ENCODE measurements at regions not wholly inside any gene's neighbourhood (a gene's known extent, or its start where the extent isn't known, plus 50 kb on each side); places are given as distances from the start of the nearest gene placed in this dataset.

DNA sequence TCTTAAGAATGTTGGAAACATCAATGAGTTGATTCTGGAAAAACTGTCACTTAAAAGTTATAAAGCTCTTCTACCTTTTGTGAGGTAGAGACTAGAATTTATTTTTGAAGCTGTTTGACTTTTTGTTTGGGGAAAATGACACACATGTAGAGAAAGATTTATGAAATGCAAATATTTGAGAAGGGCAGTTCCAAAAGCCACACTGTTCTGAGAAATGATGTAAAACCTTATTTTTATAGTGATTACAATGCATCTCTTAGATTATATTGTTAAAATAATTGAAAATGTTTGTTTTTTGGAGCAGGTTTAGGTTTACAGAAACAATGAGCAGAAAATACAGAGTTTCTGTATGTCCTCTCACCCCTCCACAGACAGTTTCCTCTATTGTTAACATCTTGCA lies 116.1 kb upstream of the CMC1 start (continued):
- TF ChIP-seq EGR1 (IDR thresholded peaks at IDR 0.05; ENCODE audit: low read depth in 2 of 2), result no peak
- no peak for TF ChIP-seq HNF4G (IDR thresholded peaks at IDR 0.05)
- no peak for TF ChIP-seq FOXA1 (IDR thresholded peaks at IDR 0.05)
- no peak for TF ChIP-seq YY1 (IDR thresholded peaks at IDR 0.05)
- TF ChIP-seq, protein P1, sequence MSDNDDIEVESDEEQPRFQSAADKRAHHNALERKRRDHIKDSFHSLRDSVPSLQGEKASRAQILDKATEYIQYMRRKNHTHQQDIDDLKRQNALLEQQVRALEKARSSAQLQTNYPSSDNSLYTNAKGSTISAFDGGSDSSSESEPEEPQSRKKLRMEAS (IDR thresholded peaks at IDR 0.05), result no peak
- TF ChIP-seq, protein P2, sequence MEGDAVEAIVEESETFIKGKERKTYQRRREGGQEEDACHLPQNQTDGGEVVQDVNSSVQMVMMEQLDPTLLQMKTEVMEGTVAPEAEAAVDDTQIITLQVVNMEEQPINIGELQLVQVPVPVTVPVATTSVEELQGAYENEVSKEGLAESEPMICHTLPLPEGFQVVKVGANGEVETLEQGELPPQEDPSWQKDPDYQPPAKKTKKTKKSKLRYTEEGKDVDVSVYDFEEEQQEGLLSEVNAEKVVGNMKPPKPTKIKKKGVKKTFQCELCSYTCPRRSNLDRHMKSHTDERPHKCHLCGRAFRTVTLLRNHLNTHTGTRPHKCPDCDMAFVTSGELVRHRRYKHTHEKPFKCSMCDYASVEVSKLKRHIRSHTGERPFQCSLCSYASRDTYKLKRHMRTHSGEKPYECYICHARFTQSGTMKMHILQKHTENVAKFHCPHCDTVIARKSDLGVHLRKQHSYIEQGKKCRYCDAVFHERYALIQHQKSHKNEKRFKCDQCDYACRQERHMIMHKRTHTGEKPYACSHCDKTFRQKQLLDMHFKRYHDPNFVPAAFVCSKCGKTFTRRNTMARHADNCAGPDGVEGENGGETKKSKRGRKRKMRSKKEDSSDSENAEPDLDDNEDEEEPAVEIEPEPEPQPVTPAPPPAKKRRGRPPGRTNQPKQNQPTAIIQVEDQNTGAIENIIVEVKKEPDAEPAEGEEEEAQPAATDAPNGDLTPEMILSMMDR (IDR thresholded peaks at IDR 0.05; ENCODE audit: low read depth, low read length, missing input control), result no peak

DNA sequence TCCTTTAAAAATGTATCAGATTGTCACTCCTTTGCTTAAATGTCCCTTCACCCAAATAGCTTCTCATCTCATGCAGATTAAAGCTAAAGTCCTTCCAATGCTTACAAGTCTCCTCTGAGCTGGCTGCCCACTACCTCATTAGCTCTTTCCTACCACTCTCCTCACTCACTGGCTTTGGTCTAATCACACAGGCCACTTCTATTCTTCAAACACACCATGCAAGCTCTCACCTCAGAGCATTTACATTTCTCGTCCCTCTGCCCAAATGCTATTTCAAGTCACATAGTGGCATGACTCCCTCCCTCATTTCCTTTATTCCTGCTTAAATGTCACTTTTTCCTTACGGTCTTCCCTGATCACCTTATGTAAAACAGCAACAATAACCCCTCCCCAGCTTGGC lies 110.6 kb upstream of the CMC1 start:
- Histone ChIP-seq H3K27ac (ENCODE audit: low read depth in 1 of 2, low read length in 2 of 2) (no peak overlapping the region), H3K27me3 (ENCODE audit: control insufficient read depth in 4 of 4, insufficient read depth in 4 of 4, low read length in 3 of 4) (no peaks in the 10 kb centered on the region), H3K36me3 (ENCODE audit: control insufficient read depth in 4 of 4, insufficient read depth in 3 of 4, low read depth in 1 of 4, low read length in 3 of 4) (no peaks in the 10 kb centered on the region), H3K4me1 (ENCODE audit: control insufficient read depth in 4 of 4, insufficient read depth in 4 of 4, low read length in 3 of 4) (no peaks in the 10 kb centered on the region), H3K9me3 (ENCODE audit: control insufficient read depth in 4 of 4, low read length in 3 of 4) (no peaks in the 10 kb centered on the region), H3K9ac (ENCODE audit: low read depth in 1 of 2, low read length in 2 of 2) (no peak overlapping the region), H3K4me3 (ENCODE audit: low read depth in 1 of 3, low read length in 3 of 3) (no peak overlapping the region)
- WGBS, result 82% methylated on average over 2 of the region's 2 CpGs
- TF ChIP-seq RXRA (IDR thresholded peaks at IDR 0.05), result no peak
- no peak for TF ChIP-seq FOXA1 (IDR thresholded peaks at IDR 0.05)
- DNase-seq (ENCODE audit: low spot score), result no peak

DNA sequence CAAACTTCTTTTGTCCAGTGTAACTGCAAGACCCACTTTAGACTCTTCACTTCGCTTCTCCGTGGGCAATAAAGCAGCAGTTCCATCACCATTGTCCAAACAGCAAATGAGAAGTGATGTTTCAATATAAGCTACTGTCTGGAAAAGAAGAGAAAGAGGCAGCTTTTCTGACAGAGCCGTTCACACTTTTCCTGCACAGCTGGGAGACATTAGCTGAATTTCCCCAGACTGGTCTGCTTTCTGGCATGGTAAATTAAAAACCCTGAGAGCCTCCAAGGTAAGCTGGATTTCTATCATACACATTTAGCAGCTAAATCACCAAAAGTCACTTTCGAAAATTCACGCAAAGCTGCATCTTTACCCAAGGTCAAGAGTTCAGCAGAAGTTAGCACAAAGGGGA lies 108.5 kb upstream of the CMC1 start:
- Histone ChIP-seq H3K4me1 (ENCODE audit: control insufficient read depth in 4 of 4, insufficient read depth in 4 of 4, low read length in 3 of 4) (no peaks in the 10 kb centered on the region), H3K36me3 (ENCODE audit: control insufficient read depth in 4 of 4, insufficient read depth in 3 of 4, low read depth in 1 of 4, low read length in 3 of 4) (no peaks in the 10 kb centered on the region), H3K9me3 (ENCODE audit: control insufficient read depth in 4 of 4, low read length in 3 of 4) (no peaks in the 10 kb centered on the region), H3K27ac (ENCODE audit: low read depth in 1 of 2, low read length in 2 of 2) (no peak overlapping the region), H3K9ac (ENCODE audit: low read depth in 1 of 2, low read length in 2 of 2) (no peak overlapping the region), H3K4me3 (ENCODE audit: low read depth in 1 of 3, low read length in 3 of 3) (no peak overlapping the region), H3K27me3 (ENCODE audit: control insufficient read depth in 4 of 4, insufficient read depth in 4 of 4, low read length in 3 of 4) (no peaks in the 10 kb centered on the region)
- TF ChIP-seq RXRA (IDR thresholded peaks at IDR 0.05) (no peak), HNF4A (conservative IDR thresholded peaks at IDR 0.05) (no peak), JUND (IDR thresholded peaks at IDR 0.05) (no peak), NR2F2 (IDR thresholded peaks at IDR 0.05) (no peak), FOXA1 (IDR thresholded peaks at IDR 0.05) (no peak), SP1 (IDR thresholded peaks at IDR 0.05) (no peak), RAD21 (IDR thresholded peaks at IDR 0.05) (no peak), YY1 (IDR thresholded peaks at IDR 0.05) (no peak), GABPA (IDR thresholded peaks at IDR 0.05 in 1 of 2, conservative IDR thresholded peaks at IDR 0.05 in 1 of 2) (no peak), EGR1 (IDR thresholded peaks at IDR 0.05; ENCODE audit: low read depth in 2 of 2) (no peak), TAF1 (conservative IDR thresholded peaks at IDR 0.05) (no peak), FOXA2 (IDR thresholded peaks at IDR 0.05) (no peak), HNF4G (IDR thresholded peaks at IDR 0.05) (no peak)
- TF ChIP-seq, protein P3, sequence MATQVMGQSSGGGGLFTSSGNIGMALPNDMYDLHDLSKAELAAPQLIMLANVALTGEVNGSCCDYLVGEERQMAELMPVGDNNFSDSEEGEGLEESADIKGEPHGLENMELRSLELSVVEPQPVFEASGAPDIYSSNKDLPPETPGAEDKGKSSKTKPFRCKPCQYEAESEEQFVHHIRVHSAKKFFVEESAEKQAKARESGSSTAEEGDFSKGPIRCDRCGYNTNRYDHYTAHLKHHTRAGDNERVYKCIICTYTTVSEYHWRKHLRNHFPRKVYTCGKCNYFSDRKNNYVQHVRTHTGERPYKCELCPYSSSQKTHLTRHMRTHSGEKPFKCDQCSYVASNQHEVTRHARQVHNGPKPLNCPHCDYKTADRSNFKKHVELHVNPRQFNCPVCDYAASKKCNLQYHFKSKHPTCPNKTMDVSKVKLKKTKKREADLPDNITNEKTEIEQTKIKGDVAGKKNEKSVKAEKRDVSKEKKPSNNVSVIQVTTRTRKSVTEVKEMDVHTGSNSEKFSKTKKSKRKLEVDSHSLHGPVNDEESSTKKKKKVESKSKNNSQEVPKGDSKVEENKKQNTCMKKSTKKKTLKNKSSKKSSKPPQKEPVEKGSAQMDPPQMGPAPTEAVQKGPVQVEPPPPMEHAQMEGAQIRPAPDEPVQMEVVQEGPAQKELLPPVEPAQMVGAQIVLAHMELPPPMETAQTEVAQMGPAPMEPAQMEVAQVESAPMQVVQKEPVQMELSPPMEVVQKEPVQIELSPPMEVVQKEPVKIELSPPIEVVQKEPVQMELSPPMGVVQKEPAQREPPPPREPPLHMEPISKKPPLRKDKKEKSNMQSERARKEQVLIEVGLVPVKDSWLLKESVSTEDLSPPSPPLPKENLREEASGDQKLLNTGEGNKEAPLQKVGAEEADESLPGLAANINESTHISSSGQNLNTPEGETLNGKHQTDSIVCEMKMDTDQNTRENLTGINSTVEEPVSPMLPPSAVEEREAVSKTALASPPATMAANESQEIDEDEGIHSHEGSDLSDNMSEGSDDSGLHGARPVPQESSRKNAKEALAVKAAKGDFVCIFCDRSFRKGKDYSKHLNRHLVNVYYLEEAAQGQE (IDR thresholded peaks at IDR 0.05), result no peak
- TF ChIP-seq, protein P2 (IDR thresholded peaks at IDR 0.05; ENCODE audit: low read depth, low read length, missing input control), result no peak
- TF ChIP-seq, protein P1 (IDR thresholded peaks at IDR 0.05), result no peak
- TF ChIP-seq, protein P4, sequence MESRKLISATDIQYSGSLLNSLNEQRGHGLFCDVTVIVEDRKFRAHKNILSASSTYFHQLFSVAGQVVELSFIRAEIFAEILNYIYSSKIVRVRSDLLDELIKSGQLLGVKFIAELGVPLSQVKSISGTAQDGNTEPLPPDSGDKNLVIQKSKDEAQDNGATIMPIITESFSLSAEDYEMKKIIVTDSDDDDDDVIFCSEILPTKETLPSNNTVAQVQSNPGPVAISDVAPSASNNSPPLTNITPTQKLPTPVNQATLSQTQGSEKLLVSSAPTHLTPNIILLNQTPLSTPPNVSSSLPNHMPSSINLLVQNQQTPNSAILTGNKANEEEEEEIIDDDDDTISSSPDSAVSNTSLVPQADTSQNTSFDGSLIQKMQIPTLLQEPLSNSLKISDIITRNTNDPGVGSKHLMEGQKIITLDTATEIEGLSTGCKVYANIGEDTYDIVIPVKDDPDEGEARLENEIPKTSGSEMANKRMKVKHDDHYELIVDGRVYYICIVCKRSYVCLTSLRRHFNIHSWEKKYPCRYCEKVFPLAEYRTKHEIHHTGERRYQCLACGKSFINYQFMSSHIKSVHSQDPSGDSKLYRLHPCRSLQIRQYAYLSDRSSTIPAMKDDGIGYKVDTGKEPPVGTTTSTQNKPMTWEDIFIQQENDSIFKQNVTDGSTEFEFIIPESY (IDR thresholded peaks at IDR 0.05), result no peak
- 80% methylated on average over 5 of the region's 5 CpGs for WGBS
- DNase-seq (ENCODE audit: low spot score), result no peak
